ENCODE measurements at regions not wholly inside any gene's neighbourhood (a gene's known extent, or its start where the extent isn't known, plus 50 kb on each side); places are given as distances from the start of the nearest gene placed in this dataset.

GRCh38 chr14:65356327-65356836 lies 56.1 kb upstream of the FUT8 start:
- no peak for TF ChIP-seq POLR2AphosphoS5 (IDR thresholded peaks at IDR 0.05)
- TF ChIP-seq POLR2A (IDR thresholded peaks at IDR 0.05; ENCODE audit: low read depth): no peak

Data from esophagus muscularis mucosa (tissue), 2 donors.